ENCODE measurements at regions not wholly inside any gene's neighbourhood (a gene's known extent, or its start where the extent isn't known, plus 50 kb on each side); places are given as distances from the start of the nearest gene placed in this dataset.

DNA sequence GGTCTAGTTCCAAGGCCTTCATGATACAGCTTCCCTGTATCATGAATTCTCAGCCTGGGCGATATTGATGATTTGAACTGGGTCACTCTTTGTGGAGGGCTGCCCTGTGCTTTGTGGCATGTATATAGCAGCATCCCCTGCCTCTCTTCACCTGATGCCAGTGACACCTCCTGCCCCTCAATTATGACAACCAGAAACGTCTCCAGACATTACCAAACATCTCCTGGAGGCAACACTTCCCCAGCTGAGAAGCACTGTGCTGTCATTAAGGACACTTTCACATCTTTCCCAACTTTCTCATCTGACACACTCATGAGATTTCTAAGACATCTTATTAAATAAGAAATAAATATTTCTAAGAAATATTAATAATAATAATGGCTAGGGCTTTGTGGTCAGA lies 315.3 kb downstream of the BCL11B start:
- TF ChIP-seq, protein P1, sequence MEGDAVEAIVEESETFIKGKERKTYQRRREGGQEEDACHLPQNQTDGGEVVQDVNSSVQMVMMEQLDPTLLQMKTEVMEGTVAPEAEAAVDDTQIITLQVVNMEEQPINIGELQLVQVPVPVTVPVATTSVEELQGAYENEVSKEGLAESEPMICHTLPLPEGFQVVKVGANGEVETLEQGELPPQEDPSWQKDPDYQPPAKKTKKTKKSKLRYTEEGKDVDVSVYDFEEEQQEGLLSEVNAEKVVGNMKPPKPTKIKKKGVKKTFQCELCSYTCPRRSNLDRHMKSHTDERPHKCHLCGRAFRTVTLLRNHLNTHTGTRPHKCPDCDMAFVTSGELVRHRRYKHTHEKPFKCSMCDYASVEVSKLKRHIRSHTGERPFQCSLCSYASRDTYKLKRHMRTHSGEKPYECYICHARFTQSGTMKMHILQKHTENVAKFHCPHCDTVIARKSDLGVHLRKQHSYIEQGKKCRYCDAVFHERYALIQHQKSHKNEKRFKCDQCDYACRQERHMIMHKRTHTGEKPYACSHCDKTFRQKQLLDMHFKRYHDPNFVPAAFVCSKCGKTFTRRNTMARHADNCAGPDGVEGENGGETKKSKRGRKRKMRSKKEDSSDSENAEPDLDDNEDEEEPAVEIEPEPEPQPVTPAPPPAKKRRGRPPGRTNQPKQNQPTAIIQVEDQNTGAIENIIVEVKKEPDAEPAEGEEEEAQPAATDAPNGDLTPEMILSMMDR (IDR thresholded peaks at IDR 0.05) = no peak
- H3K4me1 Mint-ChIP-seq (ENCODE audit: low read depth) = peaks cover 7% of the 10 kb centered on the region; the same call in 1 of the 2 replicates
- no peak overlapping the region for H3K27ac Mint-ChIP-seq
- no peaks in the 10 kb centered on the region; the same call in 1 of the 2 replicates for H3K9me3 Mint-ChIP-seq
- H3K36me3 Mint-ChIP-seq (ENCODE audit: low read depth) = no peaks in the 10 kb centered on the region
- no peak overlapping the region for H3K4me3 Mint-ChIP-seq
- no peak for DNase-seq
- H3K27me3 Mint-ChIP-seq (ENCODE audit: insufficient read depth) = peaks cover 6% of the 10 kb centered on the region; the same call in 1 of the 2 replicates

DNA sequence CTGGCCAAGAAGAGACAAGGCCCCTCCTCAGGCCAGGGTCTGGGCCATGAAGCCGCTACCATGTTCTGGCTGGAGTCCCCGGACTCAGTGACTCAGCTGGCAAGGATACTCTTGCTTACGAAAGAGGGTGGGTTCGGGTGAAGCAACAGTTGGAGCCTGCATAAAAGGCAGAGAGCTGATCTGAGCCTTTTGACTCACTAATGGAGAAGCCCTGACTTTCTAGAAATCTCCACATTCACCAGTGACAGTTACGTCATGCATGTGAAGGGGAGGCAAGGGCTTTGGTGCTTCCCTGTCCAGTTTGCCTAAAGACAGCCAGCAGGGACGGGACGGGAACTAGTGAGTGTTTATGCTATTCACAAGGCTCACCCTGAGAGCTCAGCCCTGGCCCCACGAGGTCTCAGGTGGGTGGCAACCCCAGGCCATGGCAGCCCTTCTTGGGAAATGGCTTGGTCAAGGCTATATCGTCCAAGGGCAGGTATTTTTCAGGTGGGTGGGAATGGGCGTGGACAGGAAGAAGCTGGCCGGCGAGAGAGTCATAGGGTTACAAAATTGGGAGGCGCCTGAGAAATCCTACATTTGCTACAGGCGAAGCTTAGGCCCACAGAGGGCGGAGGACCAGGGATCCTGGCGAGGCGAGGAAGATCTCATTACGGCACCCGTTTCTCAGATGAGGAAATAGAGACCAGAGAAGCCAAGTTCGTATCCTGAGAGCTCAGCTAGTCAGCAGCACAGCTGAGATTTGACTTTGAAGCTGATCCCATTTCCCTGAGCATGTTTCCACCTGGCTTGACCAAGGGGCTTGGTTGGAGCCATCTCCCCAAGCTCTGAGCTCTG lies 314.6 kb downstream of the BCL11B start:
- Mint-ChIP-seq H3K4me3 (no peak overlapping the region), H3K9me3 (no peaks in the 10 kb centered on the region; the same call in 1 of the 2 replicates), H3K27me3 (ENCODE audit: insufficient read depth) (peaks cover 6% of the 10 kb centered on the region; the same call in 1 of the 2 replicates), H3K4me1 (ENCODE audit: low read depth) (peaks cover 7% of the 10 kb centered on the region; the same call in 1 of the 2 replicates), H3K27ac (no peak overlapping the region), H3K36me3 (ENCODE audit: low read depth) (no peaks in the 10 kb centered on the region)
- TF ChIP-seq, protein P1 (IDR thresholded peaks at IDR 0.05) = no peak
- peak; percentile 23 for DNase-seq

DNA sequence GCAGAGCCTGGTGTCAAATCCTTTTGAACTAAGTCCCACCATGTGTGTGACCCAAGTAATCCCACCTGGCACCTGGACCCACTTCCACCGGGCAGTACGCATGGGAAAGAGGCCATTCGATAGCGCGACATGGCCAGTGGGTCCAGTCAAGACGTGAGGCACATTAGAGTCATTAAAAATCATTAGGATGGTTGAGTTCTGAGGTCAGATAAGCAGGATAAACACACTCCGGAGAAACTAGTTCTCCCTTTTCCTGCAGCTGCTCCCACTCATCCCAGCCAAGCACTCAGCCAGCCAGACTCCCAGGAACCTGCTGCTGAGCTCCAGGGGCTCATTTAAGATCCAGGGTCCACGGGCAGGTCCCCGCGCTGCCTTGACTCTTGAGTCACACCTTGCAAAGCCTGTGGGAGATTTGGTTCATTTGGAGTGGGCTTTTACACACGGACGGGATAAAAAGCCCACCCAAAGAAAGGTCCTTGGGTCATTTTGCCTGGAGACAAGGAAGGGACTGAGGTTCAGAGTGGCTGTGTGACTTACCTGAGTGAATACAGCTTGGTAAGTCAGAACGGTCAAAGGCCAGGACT lies 313.9 kb downstream of the BCL11B start:
- TF ChIP-seq, protein P1 (IDR thresholded peaks at IDR 0.05) = no peak
- H3K4me3 Mint-ChIP-seq = no peak overlapping the region
- no peak overlapping the region for H3K27ac Mint-ChIP-seq
- H3K9me3 Mint-ChIP-seq = no peaks in the 10 kb centered on the region; the same call in 1 of the 2 replicates
- H3K36me3 Mint-ChIP-seq (ENCODE audit: low read depth) = no peaks in the 10 kb centered on the region
- peaks cover 6% of the 10 kb centered on the region; the same call in 1 of the 2 replicates for H3K27me3 Mint-ChIP-seq (ENCODE audit: insufficient read depth)
- DNase-seq = no peak
- peaks cover under 1% of the 10 kb centered on the region; the same call in 1 of the 2 replicates for H3K4me1 Mint-ChIP-seq (ENCODE audit: low read depth)

DNA sequence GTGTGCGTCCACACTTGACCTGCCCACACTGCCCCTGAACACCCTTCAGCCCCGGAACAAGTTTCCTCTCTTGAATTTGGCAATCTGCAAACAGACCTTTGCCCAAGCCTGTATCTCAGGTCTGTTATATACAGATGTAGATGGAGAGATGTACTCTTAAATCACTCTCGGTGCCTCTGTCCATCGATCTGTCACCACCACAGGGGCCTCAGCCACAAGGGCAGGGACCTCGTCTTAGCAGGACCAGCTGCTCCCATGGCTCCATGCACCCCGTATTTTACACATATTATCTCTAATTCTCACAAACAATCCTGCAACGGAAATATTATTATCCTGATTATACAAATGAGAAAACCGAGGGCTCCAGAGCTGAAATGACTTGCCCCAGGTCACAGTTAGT lies 313.4 kb downstream of the BCL11B start:
- Mint-ChIP-seq H3K9me3 (no peaks in the 10 kb centered on the region; the same call in 1 of the 2 replicates), H3K4me3 (no peak overlapping the region), H3K4me1 (ENCODE audit: low read depth) (no peaks in the 10 kb centered on the region), H3K27ac (no peak overlapping the region), H3K36me3 (ENCODE audit: low read depth) (no peaks in the 10 kb centered on the region), H3K27me3 (ENCODE audit: insufficient read depth) (peaks cover 6% of the 10 kb centered on the region; the same call in 1 of the 2 replicates)
- DNase-seq = no peak
- TF ChIP-seq, protein P1 (IDR thresholded peaks at IDR 0.05) = no peak

DNA sequence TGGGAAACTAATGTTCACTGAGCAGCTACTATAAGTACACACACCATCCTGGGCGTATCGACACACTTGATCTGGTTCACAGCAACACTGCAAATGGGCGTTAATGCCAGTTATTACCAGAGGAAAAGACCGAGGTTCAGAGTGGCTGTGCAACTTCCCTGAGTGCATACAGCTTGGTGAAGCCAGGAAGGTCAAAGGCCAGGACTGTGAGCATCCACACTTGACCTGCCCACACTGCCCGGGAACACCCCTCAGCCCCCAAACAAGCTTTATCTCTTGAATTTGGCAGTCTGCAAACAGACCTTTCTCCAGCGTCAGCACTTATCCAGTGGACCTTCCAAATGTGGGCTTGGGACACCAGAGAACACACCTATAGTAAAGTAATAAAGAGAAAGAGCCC lies 312.6 kb downstream of the BCL11B start:
- H3K27ac Mint-ChIP-seq = no peak overlapping the region
- no peak for DNase-seq
- H3K4me1 Mint-ChIP-seq (ENCODE audit: low read depth) = no peaks in the 10 kb centered on the region
- no peak overlapping the region for H3K4me3 Mint-ChIP-seq
- peaks cover 6% of the 10 kb centered on the region; the same call in 1 of the 2 replicates for H3K27me3 Mint-ChIP-seq (ENCODE audit: insufficient read depth)
- no peaks in the 10 kb centered on the region; the same call in 1 of the 2 replicates for H3K9me3 Mint-ChIP-seq
- no peaks in the 10 kb centered on the region for H3K36me3 Mint-ChIP-seq (ENCODE audit: low read depth)
- TF ChIP-seq, protein P1 (IDR thresholded peaks at IDR 0.05) = no peak
